ENCODE measurements at regions not wholly inside any gene's neighbourhood (a gene's known extent, or its start where the extent isn't known, plus 50 kb on each side); places are given as distances from the start of the nearest gene placed in this dataset.

- DNase-seq, result no peak
Measured at GRCh38 chr15:67892559-67893377, 52.9 kb upstream of the RNU6-1 start.

GRCh38 chr15:67895237-67895636, 55.4 kb upstream of the RNU6-1 start:
- no peak for DNase-seq

DNA sequence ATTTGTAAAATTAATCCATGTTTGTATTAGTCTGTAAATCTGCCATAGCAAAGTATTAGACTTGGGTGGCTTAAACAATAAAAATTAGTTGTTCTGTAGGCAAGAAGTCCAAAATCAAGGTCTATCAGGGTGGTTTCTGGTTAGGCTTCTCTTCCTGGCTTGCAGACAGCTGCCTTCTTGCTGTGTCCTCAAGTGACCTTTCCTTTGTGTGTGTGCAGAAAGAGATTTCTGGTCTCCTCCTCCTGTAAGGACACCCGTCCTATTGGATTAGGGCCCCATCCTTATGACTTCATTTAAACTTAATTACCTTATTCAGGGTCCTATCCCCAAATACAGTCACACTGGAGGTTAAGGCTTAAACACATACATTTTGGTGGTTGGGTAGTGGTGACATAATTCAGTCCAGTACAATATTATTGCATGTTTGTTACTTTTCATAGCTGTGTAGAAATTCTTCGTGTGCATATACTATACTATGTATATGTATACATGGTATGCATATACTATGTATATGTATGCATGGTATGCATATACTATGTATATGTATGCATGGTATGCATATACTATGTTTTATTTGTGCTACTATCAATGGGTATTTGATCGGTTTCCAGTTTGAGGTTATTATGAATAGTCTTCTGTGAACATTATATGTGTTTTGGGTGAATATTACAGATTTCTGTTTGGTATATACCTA, 57.9 kb upstream of the RNU6-1 start:
- no peak for DNase-seq

DNA sequence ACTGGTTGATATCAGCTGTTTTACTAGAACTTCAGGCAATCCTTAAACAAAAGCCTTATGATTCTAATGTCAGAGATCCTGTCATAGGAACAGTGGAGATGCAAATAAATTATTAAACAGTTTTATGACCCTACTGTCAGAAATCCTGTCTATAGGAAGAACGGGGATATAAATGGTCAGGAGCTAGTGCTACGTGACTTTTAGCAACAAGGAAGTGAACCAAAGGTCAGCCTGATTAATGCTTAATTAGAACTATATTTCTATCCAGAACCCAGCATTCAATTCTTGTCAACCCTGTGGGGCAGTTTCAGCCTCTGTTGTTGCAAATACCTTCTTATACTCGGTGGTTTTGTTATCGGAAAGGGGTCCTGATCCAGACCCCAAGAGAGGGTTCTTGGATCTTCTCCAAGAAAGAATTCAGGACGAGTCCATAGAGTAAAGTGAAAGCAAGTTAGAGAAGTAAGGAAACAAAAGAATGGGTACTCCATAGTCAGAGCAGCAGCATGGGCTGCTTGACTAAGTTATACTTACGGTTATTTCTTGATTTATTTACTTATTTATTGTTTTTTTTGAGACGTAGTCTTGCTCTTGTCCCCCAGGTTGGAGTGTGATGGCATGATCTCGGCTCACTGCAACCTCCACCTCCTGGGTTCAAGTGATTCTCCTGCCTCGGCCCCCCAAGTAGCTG, 59.9 kb upstream of the RNU6-1 start:
- no peak for DNase-seq

DNA sequence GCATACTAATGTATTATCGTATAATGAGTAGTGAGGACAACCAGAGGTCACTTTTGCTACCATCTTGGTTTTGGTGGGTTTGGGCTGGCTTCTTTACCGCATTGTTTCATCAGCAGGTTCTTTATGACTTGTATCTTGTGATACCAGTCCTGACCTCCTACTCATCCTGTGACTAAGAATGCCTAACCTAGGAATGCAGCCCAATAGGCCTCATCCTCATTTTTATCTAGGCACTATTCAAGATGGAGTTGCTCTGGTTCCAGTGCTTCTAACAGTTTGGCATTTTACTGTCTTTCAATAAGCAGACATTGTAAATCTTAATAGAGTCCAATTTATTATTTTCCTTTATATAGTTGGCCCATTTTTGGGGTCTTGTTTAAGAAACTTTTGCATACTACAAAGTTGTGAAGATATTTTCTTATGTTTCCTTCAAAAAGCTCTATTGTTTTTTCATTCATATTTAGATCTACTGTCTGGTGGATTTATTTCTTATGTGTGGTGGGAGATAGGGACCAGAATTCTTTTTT, 60.8 kb upstream of the RNU6-1 start:
- no peak for DNase-seq

DNA sequence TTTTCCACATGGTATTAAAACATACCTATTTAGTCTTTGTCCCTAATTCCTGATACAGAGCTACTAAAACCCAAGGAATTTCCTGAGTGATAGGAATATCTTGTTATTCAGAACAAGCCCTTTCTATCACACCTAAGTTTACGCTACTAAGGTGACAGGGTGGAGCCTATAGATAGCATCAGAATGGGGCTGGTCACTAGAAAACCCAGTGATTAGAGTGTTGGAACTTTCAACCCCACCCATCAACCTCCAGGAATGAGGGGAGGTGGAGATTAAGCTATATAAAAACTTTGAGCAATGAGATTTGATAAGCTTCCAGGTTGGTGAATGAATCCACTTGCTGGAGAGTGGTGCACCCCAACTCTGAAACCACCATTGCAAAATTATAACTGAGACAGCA, 62.1 kb upstream of the RNU6-1 start:
- no peak for DNase-seq

DNA sequence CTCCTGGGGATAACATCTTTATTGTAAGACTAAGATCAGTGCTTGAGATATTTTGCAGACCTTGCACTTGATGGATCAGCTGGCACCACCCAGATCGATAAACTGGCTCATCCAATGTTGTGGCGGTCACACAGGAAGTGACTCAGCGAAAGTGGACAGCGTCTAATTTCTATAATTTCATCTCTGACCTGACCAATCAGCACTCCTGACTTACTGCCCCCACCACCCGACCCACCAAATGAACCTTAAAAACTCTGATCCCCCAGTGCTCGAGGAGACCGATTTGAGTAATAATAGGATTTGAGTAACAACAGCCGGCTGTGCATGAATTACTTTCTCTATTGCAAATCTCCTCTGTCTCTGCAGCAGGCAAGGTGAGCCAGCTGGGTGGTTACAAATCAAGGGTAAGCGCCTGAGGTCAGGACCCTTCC, 62.7 kb upstream of the RNU6-1 start:
- DNase-seq, result no peak

GRCh38 chr15:67903708-67904107, 63.9 kb upstream of the RNU6-1 start:
- no peak for DNase-seq

- DNase-seq, result no peak
Measured at GRCh38 chr15:67905628-67906027, 65.8 kb upstream of the RNU6-1 start.

GRCh38 chr15:67906382-67906781, 66.5 kb upstream of the RNU6-1 start:
- DNase-seq, result no peak

GRCh38 chr15:67907184-67907723, 67.4 kb upstream of the RNU6-1 start:
- no peak for DNase-seq

- no peak for DNase-seq
Measured at GRCh38 chr15:67908756-67909155, 68.9 kb upstream of the RNU6-1 start.

- no peak for DNase-seq
Measured at GRCh38 chr15:67911727-67912126, 71.9 kb upstream of the RNU6-1 start.

GRCh38 chr15:67914028-67914427, 74.2 kb upstream of the RNU6-1 start:
- DNase-seq, result no peak

- no peak for DNase-seq
Measured at GRCh38 chr15:67914537-67915460, 75.0 kb upstream of the RNU6-1 start.

GRCh38 chr15:67915461-67916374, 75.9 kb upstream of the RNU6-1 start:
- DNase-seq, result no peak

GRCh38 chr15:67916565-67916964, 76.7 kb upstream of the RNU6-1 start:
- DNase-seq, result no peak

DNA sequence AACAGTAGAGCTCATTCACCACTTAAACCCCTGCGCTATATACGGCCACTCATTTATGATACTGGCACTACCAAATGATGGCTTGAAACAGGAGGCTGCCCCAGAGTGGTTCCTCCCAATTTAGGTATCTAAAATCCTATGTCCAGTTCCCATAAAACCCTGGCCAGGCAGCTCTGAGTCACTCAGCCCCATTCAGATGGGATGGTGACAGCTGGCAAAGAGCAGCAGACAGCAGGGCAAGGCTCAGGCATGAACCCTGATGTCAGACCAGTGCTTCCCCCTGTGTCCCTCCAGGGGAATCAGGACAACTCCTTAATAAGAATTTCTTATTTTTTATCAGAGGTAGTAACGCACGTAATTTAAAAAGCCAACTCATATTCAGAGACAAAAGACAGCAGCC, 77.2 kb upstream of the RNU6-1 start:
- DNase-seq, result no peak

DNA sequence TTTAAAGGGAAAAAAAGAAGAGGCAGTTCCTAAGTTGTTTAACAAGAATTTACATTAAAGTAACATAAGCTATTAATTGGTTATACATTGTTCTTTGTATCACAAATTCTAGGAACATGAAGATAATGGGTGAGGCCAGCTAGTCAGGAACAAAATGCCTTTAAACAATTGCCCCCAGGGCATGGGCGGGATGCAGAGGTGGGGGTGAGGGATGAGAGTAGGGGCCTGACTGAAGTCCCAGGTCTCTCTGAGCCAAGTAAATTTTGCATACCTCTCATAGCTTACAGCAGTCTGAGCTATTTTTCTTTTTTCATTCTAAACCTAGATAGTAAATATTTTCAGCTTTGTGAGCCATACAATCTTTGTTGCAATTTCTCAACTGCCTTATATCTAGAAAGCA, 77.8 kb upstream of the RNU6-1 start:
- no peak for DNase-seq

GRCh38 chr15:67918205-67918861, 78.5 kb upstream of the RNU6-1 start:
- DNase-seq, result no peak
